Upper lobe of right lung (tissue), 1 donor: ENCODE measurements at regions not wholly inside any gene's neighbourhood (a gene's known extent, or its start where the extent isn't known, plus 50 kb on each side); places are given as distances from the start of the nearest gene placed in this dataset.

Experiments used
- ATAC-seq: fragments of 200-7000 bp; cut with Tn5 transposase; one replicate; pipeline ENCODE4 v1.9.1; 2020; ENCODE audit warnings: mild to moderate bottlenecking, moderate library complexity
- DNase-seq: peaks from one replicate; pipeline ENCODE4 v3.0.0-alpha.2; 2020
- H3K27ac ChIP-seq: fragments of 200-600 bp; one replicate; pipeline ENCODE4 v1.8.0; 2022
- H3K27me3 ChIP-seq: fragments of 200-600 bp; one replicate; pipeline ENCODE4 v1.8.0; 2022; ENCODE audit warnings: mild to moderate bottlenecking
- H3K36me3 ChIP-seq: fragments of 200-600 bp; one replicate; pipeline ENCODE4 v1.8.0; 2022
- H3K4me1 ChIP-seq: fragments of 200-600 bp; one replicate; pipeline ENCODE4 v1.8.0; 2022
- H3K4me3 ChIP-seq: fragments of 200-600 bp; one replicate; pipeline ENCODE4 v1.8.0; 2022; ENCODE audit warnings: mild to moderate bottlenecking
- H3K9me3 ChIP-seq: fragments of 200-600 bp; one replicate; pipeline ENCODE4 v1.8.0; 2022
- CTCF ChIP-seq: fragments of 200-600 bp; IDR thresholded peaks from one replicate; pipeline ENCODE4 v1.8.0; 2022; ENCODE audit warnings: antibody characterized with exemption
- intact Hi-C: fragments of 100-400 bp; cut with DNase I; formaldehyde crosslinking; loops from one replicate; pipeline ENCODE4 v1.11.0; 2022
- donor health status: DM: no; HTN: yes; CAD: no; lungs with severe emphysema.

GRCh38 chrX:137234651-137235402 lies 201.0 kb upstream of the GPR101 start:
- intact Hi-C loops, result no loop called here
- H3K36me3 ChIP-seq, result no peaks in the 10 kb centered on the region
- H3K27me3 ChIP-seq, result no peaks in the 10 kb centered on the region
- no peaks in the 10 kb centered on the region for H3K9me3 ChIP-seq
- H3K27ac ChIP-seq, result no peak overlapping the region
- no peak for TF ChIP-seq CTCF
- DNase-seq, result no peak
- ATAC-seq, result no peak
- no peak overlapping the region for H3K4me3 ChIP-seq
- H3K4me1 ChIP-seq, result no peaks in the 10 kb centered on the region

- ATAC-seq, result no peak
- no peak for TF ChIP-seq CTCF
- DNase-seq, result no peak
- Histone ChIP-seq H3K27ac (no peak overlapping the region), H3K4me3 (no peak overlapping the region), H3K36me3 (no peaks in the 10 kb centered on the region), H3K9me3 (no peaks in the 10 kb centered on the region), H3K27me3 (no peaks in the 10 kb centered on the region), H3K4me1 (no peaks in the 10 kb centered on the region)
- intact Hi-C loops, result no loop called here
Measured at GRCh38 chrX:137233478-137233877, 199.7 kb upstream of the GPR101 start.

GRCh38 chrX:137227151-137227550 lies 193.4 kb upstream of the GPR101 start:
- no peak overlapping the region for H3K27ac ChIP-seq
- ATAC-seq (no peak), DNase-seq (no peak)
- no peaks in the 10 kb centered on the region for H3K36me3 ChIP-seq
- no peaks in the 10 kb centered on the region for H3K9me3 ChIP-seq
- no peak for TF ChIP-seq CTCF
- H3K4me3 ChIP-seq, result no peak overlapping the region
- no peaks in the 10 kb centered on the region for H3K4me1 ChIP-seq
- intact Hi-C loops, result no loop called here
- no peaks in the 10 kb centered on the region for H3K27me3 ChIP-seq

- no peak for ATAC-seq
- Histone ChIP-seq H3K4me1 (no peaks in the 10 kb centered on the region), H3K27ac (no peak overlapping the region), H3K36me3 (no peaks in the 10 kb centered on the region), H3K9me3 (no peaks in the 10 kb centered on the region), H3K4me3 (no peak overlapping the region), H3K27me3 (no peaks in the 10 kb centered on the region)
- TF ChIP-seq CTCF, result no peak
- DNase-seq, result no peak
- intact Hi-C loops, result no loop called here
Measured at GRCh38 chrX:137215467-137215866, 181.7 kb upstream of the GPR101 start.

GRCh38 chrX:137212078-137212632 lies 178.4 kb upstream of the GPR101 start:
- no peak for ATAC-seq
- intact Hi-C loops, result no loop called here
- no peaks in the 10 kb centered on the region for H3K27me3 ChIP-seq

More at GRCh38 chrX:137212078-137212632, 178.4 kb upstream of the GPR101 start:
- DNase-seq, result no peak
- Histone ChIP-seq H3K4me3 (no peak overlapping the region), H3K27ac (no peak overlapping the region), H3K9me3 (no peaks in the 10 kb centered on the region), H3K4me1 (no peaks in the 10 kb centered on the region), H3K36me3 (no peaks in the 10 kb centered on the region)
- TF ChIP-seq CTCF, result no peak
